H9 (cell line): ENCODE measurements at regions not wholly inside any gene's neighbourhood (a gene's known extent, or its start where the extent isn't known, plus 50 kb on each side); places are given as distances from the start of the nearest gene placed in this dataset.

Experiments
- DNase-seq: peaks from one replicate; pipeline ENCODE4 v3.0.0-alpha.2; 2017
- H2AFZ ChIP-seq: one replicate; pipeline ENCODE4 v1.6.1; 2013; ENCODE audit warnings: mild to moderate bottlenecking, low read length, control low read depth, moderate library complexity
- H2AK5ac ChIP-seq: 2 replicates; pipeline ENCODE4 v1.6.1; 2013; ENCODE audit warnings: low read length, control low read depth, mixed read lengths; ENCODE audit not compliant: insufficient read length
- H2BK120ac ChIP-seq: one replicate; pipeline ENCODE4 v1.6.1; 2013; ENCODE audit warnings: low read depth, mild to moderate bottlenecking, low read length, control low read depth, inconsistent platforms; ENCODE audit not compliant: poor library complexity, severe bottlenecking
- H2BK12ac ChIP-seq: 2 replicates; pipeline ENCODE4 v1.6.1; 2013; ENCODE audit warnings: low read length, control low read depth, mixed read lengths, low read depth; ENCODE audit not compliant: insufficient read length
- H2BK15ac ChIP-seq: 2 replicates; pipeline ENCODE4 v1.6.1; 2013; ENCODE audit warnings: low read depth, low read length, control low read depth
- H2BK20ac ChIP-seq: one replicate; pipeline ENCODE4 v1.6.1; 2013; ENCODE audit warnings: low read depth, mild to moderate bottlenecking, low read length, control low read depth, inconsistent platforms; ENCODE audit not compliant: poor library complexity, severe bottlenecking
- H2BK5ac ChIP-seq: 2 replicates; pipeline ENCODE4 v1.6.1; 2013; ENCODE audit warnings: low read length, control low read depth, mixed read lengths; ENCODE audit not compliant: insufficient read length
- H3K14ac ChIP-seq: 2 replicates; pipeline ENCODE4 v1.6.1; 2013; ENCODE audit warnings: low read length, control low read depth; ENCODE audit not compliant: insufficient read depth
- H3K18ac ChIP-seq: 2 replicates; pipeline ENCODE4 v1.6.1; 2013; ENCODE audit warnings: low read depth, mild to moderate bottlenecking, mixed read lengths, low read length, control low read depth; ENCODE audit not compliant: insufficient read length
- H3K23ac ChIP-seq: 2 replicates; pipeline ENCODE4 v1.6.1; 2013; ENCODE audit warnings: low read length, control low read depth, mixed read lengths, low read depth; ENCODE audit not compliant: insufficient read length
- H3K23me2 ChIP-seq: 2 replicates; pipeline ENCODE4 v1.6.1; 2013; ENCODE audit warnings: low read depth, mild to moderate bottlenecking, mixed read lengths, low read length, control low read depth; ENCODE audit not compliant: insufficient read length, poor library complexity, severe bottlenecking
- H3K27ac ChIP-seq: 2 replicates; pipeline ENCODE4 v1.5.1; 2013; ENCODE audit warnings: low read length, control low read depth, mixed read lengths, low read depth; ENCODE audit not compliant: insufficient read length
- H3K27me3 ChIP-seq: 2 replicates; pipeline ENCODE4 v1.6.1; 2013; ENCODE audit warnings: low read length, control low read depth, inconsistent platforms; ENCODE audit not compliant: insufficient read depth
- H3K4ac ChIP-seq: 2 replicates; pipeline ENCODE4 v1.6.1; 2013; ENCODE audit warnings: low read depth, mild to moderate bottlenecking, control low read depth, inconsistent platforms, low read length, moderate library complexity
- H3K4me1 ChIP-seq: 2 replicates; pipeline ENCODE4 v1.6.1; 2013; ENCODE audit warnings: low read length, control low read depth, inconsistent platforms; ENCODE audit not compliant: insufficient read depth
- H3K4me2 ChIP-seq: 2 replicates; pipeline ENCODE4 v1.6.1; 2013; ENCODE audit warnings: low read length, control low read depth, mixed read lengths; ENCODE audit not compliant: insufficient read length, insufficient read depth
- H3K56ac ChIP-seq: 2 replicates; pipeline ENCODE4 v1.6.1; 2013; ENCODE audit warnings: low read depth, mild to moderate bottlenecking, mixed read lengths, low read length, control low read depth; ENCODE audit not compliant: insufficient read length
- H3K79me1 ChIP-seq: 2 replicates; pipeline ENCODE4 v1.6.1; 2013; ENCODE audit warnings: low read depth, mild to moderate bottlenecking, moderate library complexity, low read length, control low read depth, inconsistent platforms; ENCODE audit not compliant: insufficient read depth, poor library complexity, severe bottlenecking
- H3K79me2 ChIP-seq: 2 replicates; pipeline ENCODE4 v1.6.1; 2013; ENCODE audit warnings: low read length, control low read depth, inconsistent platforms; ENCODE audit not compliant: insufficient read depth
- H3K9ac ChIP-seq: 2 replicates; pipeline ENCODE4 v1.6.1; 2013; ENCODE audit warnings: low read length, control low read depth, mixed read lengths; ENCODE audit not compliant: insufficient read length; ENCODE audit errors: extremely low read depth
- H3K9me3 ChIP-seq: one replicate; pipeline ENCODE4 v1.6.1; 2013; ENCODE audit warnings: low read depth, low read length, inconsistent platforms; ENCODE audit not compliant: control insufficient read depth
- H3T11ph ChIP-seq: one replicate; pipeline ENCODE4 v1.6.1; 2013; ENCODE audit warnings: mild to moderate bottlenecking, low read length, control low read depth, inconsistent platforms
- H4K20me1 ChIP-seq: one replicate; pipeline ENCODE4 v1.6.1; 2013; ENCODE audit not compliant: control insufficient read depth, insufficient read length, insufficient read depth
- H4K5ac ChIP-seq: 2 replicates; pipeline ENCODE4 v1.6.1; 2013; ENCODE audit warnings: low read depth, mild to moderate bottlenecking, mixed read lengths, low read length, control low read depth; ENCODE audit not compliant: insufficient read length
- H4K8ac ChIP-seq: replicated peaks from 2 replicates; pipeline ENCODE4 v1.6.1; 2013; ENCODE audit warnings: low read length, control low read depth, mixed read lengths, low read depth; ENCODE audit not compliant: insufficient read length
- H4K91ac ChIP-seq: 2 replicates; pipeline ENCODE4 v1.6.1; 2013; ENCODE audit warnings: low read depth, mild to moderate bottlenecking, moderate library complexity, mixed read lengths, low read length, control low read depth; ENCODE audit not compliant: insufficient read length
- H3K27ac Mint-ChIP-seq, 3 experiments: 2 replicates in 2 of 3; 3 replicates in 1 of 3; pipeline ENCODE4 v1.8.0; 2020 to 2021; ENCODE audit warnings: mixed read lengths in 3 of 3, mild to moderate bottlenecking in 1 of 3, moderate library complexity in 1 of 3
- H3K27me3 Mint-ChIP-seq: 2 replicates; pipeline ENCODE4 v1.8.0; 2021; ENCODE audit warnings: low read depth, mild to moderate bottlenecking, moderate library complexity, mixed read lengths
- H3K36me3 Mint-ChIP-seq, 3 experiments: 2 replicates in 2 of 3; 3 replicates in 1 of 3; pipeline ENCODE4 v1.8.0; 2020 to 2021; ENCODE audit warnings: low read depth in 3 of 3, mixed read lengths in 3 of 3; ENCODE audit not compliant: insufficient read depth in 1 of 3
- H3K4me1 Mint-ChIP-seq, 2 experiments: 2 replicates each; pipeline ENCODE4 v1.8.0; 2020; ENCODE audit warnings: mixed read lengths in 2 of 2
- H3K4me3 Mint-ChIP-seq, 2 experiments: 2 replicates in 1 of 2; 3 replicates in 1 of 2; pipeline ENCODE4 v1.8.0; 2020 to 2021; ENCODE audit warnings: mild to moderate bottlenecking in 2 of 2, mixed read lengths in 2 of 2, moderate library complexity in 1 of 2
- H3K9me3 Mint-ChIP-seq, 2 experiments: 2 replicates in 1 of 2; 3 replicates in 1 of 2; pipeline ENCODE4 v1.8.0; 2020; ENCODE audit warnings: mild to moderate bottlenecking in 2 of 2, mixed read lengths in 2 of 2, moderate library complexity in 1 of 2
- CTCF ChIP-seq: fragments of 200-600 bp; sonication (generic); conservative IDR thresholded peaks from 3 replicates; pipeline ENCODE4 v1.8.0; 2021; ENCODE audit warnings: antibody characterized with exemption, mild to moderate bottlenecking
- WGBS: extraction: QIAGEN DNeasy Blood & Tissue Kit; methylation state at CpG from one replicate; pipeline ENCODE4 v1.1.7; 2013; ENCODE audit warnings: missing lambda C conversion rate, low lambda C conversion rate, mixed read lengths; ENCODE audit not compliant: insufficient read length; ENCODE audit errors: extremely low coverage; 5-methylcytosine and 5-hydroxymethylcytosine counted together

- H3K4me2 ChIP-seq: no peak overlapping the region
These were observed 390.1 kb downstream of the PRELID2 start for GRCh38 chr5:145445027-145445426.

More at GRCh38 chr5:145445027-145445426, 390.1 kb downstream of the PRELID2 start:
- WGBS: no CpG with 5 or more reads among the region's 2 CpGs
- no peak overlapping the region for H3K18ac ChIP-seq
- H4K91ac ChIP-seq: no peak overlapping the region
- Mint-ChIP-seq H3K4me3 (no peak overlapping the region), H3K36me3 (no peaks in the 10 kb centered on the region; a peak in 3 of 7 replicates), H3K9me3 (no peaks in the 10 kb centered on the region; a peak in 1 of 5 replicates), H3K4me1 (no peaks in the 10 kb centered on the region; a peak in 1 of 4 replicates), H3K27me3 (no peaks in the 10 kb centered on the region; the same call in 1 of the 2 replicates), H3K27ac (no peak overlapping the region)
- no peak overlapping the region for H2AFZ ChIP-seq
- H2BK5ac ChIP-seq: no peak overlapping the region
- H2BK20ac ChIP-seq: no peak overlapping the region
- H4K5ac ChIP-seq: no peak overlapping the region
- no peak for TF ChIP-seq CTCF
- no peaks in the 10 kb centered on the region for H4K20me1 ChIP-seq
- H3K56ac ChIP-seq: no peak overlapping the region
- no peak overlapping the region for H3K4ac ChIP-seq
- no peak overlapping the region for H2BK12ac ChIP-seq
- H2BK15ac ChIP-seq: no peak overlapping the region
- no peaks in the 10 kb centered on the region for H3K79me1 ChIP-seq
- H3K79me2 ChIP-seq: no peaks in the 10 kb centered on the region
- H3K9me3 ChIP-seq: no peaks in the 10 kb centered on the region
- no peak overlapping the region for H3K23ac ChIP-seq
- H4K8ac ChIP-seq: no peak overlapping the region
- H3K27me3 ChIP-seq: no peaks in the 10 kb centered on the region
- H3K14ac ChIP-seq: no peak overlapping the region
- no peaks in the 10 kb centered on the region for H3K4me1 ChIP-seq
- DNase-seq: no peak
- H3K9ac ChIP-seq: no peak overlapping the region
- H3T11ph ChIP-seq: no peak overlapping the region
- H3K27ac ChIP-seq: no peak overlapping the region
- H2AK5ac ChIP-seq: no peak overlapping the region
- H2BK120ac ChIP-seq: no peak overlapping the region
- no peaks in the 10 kb centered on the region for H3K23me2 ChIP-seq
